HG02571 (cell line): ENCODE measurements at regions not wholly inside any gene's neighbourhood (a gene's known extent, or its start where the extent isn't known, plus 50 kb on each side); places are given as distances from the start of the nearest gene placed in this dataset.
"Not testable (repeated sequence)": the region's sequence is repeated elsewhere in the genome, so short reads cannot be mapped to it uniquely, and the experiment has no call there.

Source experiments
- ATAC-seq: cut with Tn5 transposase; IDR thresholded peaks from one replicate; pipeline ENCODE4 v1.9.1; 2021; ENCODE audit warnings: mild to moderate bottlenecking, moderate library complexity; ENCODE audit not compliant: unreplicated experiment

GRCh38 chr5:90071656-90072055, 337.9 kb downstream of the CETN3 start:
- no peak for ATAC-seq

GRCh38 chr5:90071066-90071465, 338.5 kb downstream of the CETN3 start:
- ATAC-seq = no peak

GRCh38 chr5:90066920-90067319, 342.6 kb downstream of the CETN3 start:
- ATAC-seq = no peak

GRCh38 chr5:90056911-90057705, 352.4 kb downstream of the CETN3 start:
- ATAC-seq = no peak

DNA sequence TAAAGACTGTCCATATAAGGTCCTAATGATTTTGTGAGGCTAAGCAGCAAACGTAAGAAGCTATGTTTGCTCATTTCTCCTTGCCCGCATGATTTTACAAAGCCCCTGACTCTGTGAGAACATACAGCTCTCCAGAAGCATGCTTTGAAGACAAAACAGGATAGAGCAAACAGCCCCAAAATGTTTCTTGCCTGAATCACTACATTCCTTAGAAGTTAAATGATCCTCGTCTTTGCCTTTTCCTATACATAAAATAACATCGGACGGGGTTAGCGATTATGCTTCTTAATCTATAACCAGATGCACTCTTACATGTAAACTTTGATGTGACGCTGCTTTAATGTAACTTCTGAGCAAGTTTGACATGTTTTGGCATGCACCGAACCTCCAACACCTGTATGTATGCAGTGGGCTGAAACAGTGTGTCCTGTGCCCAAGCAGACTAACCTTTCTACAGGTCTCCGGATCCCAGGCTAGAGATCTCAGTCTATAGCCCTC, 353.7 kb downstream of the CETN3 start:
- ATAC-seq = no peak

DNA sequence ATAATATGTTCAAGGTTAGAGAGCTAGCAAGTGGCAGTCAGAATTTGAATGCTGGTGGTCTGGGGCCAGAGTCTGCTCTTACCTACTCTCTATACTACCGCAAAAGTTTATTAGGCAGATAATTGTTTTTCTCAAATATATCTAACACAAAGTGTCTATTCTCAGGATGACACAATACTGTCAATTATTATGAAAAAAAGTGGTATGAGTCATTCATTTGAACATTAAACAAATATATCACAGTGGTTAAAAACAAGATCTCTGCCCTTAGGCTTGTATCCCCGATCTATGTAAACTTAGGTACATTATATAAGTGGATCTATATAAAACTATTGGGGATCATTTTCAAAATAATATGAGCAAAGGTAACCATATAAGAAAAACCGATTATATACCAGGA, 354.9 kb downstream of the CETN3 start:
- ATAC-seq = no peak

DNA sequence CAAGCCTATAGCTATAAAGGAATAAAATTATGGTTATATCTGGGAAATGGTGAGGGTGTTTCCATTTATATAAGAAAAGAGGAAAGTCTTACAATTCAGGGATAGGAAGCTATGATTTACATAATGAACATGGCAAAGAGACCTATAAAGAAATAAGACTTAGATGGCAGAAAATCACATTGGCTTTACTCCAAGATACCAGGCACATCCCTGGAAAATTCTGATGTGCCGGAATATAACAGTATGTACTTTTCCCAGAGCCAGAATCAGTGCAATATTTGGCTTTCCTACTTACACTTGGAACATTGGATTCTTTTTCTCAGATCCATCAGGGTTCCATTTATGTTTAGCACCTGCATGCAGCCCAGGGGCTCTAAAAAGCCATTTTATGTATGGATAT, 357.8 kb downstream of the CETN3 start:
- ATAC-seq = no peak

GRCh38 chr5:90050103-90050502, 359.5 kb downstream of the CETN3 start:
- no peak for ATAC-seq

GRCh38 chr5:90047113-90047512, 362.4 kb downstream of the CETN3 start:
- no peak for ATAC-seq

GRCh38 chr5:90040082-90040481, 369.5 kb downstream of the CETN3 start:
- not testable (repeated sequence) for ATAC-seq

- no peak for ATAC-seq
These were observed 371.9 kb downstream of the CETN3 start for GRCh38 chr5:90037646-90038045.

DNA sequence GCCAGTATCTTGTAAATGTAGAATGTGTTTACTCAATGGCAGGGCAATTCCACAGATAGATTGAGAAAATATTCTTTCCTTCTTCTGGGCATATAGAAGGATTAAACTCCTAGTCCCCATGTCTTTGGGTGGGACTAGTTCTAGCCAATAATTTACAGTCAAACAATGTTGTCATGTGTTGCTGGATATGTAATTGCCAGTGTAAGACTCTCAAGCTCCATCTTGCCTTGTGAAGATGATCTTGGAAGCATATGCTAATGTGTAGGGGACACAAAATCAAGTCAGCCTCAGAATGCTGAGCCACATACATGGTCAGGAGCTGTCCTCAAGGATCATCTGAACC, 386.9 kb downstream of the CETN3 start:
- ATAC-seq = no peak

- ATAC-seq = no peak
These were observed 387.4 kb downstream of the CETN3 start for GRCh38 chr5:90022002-90022710.

DNA sequence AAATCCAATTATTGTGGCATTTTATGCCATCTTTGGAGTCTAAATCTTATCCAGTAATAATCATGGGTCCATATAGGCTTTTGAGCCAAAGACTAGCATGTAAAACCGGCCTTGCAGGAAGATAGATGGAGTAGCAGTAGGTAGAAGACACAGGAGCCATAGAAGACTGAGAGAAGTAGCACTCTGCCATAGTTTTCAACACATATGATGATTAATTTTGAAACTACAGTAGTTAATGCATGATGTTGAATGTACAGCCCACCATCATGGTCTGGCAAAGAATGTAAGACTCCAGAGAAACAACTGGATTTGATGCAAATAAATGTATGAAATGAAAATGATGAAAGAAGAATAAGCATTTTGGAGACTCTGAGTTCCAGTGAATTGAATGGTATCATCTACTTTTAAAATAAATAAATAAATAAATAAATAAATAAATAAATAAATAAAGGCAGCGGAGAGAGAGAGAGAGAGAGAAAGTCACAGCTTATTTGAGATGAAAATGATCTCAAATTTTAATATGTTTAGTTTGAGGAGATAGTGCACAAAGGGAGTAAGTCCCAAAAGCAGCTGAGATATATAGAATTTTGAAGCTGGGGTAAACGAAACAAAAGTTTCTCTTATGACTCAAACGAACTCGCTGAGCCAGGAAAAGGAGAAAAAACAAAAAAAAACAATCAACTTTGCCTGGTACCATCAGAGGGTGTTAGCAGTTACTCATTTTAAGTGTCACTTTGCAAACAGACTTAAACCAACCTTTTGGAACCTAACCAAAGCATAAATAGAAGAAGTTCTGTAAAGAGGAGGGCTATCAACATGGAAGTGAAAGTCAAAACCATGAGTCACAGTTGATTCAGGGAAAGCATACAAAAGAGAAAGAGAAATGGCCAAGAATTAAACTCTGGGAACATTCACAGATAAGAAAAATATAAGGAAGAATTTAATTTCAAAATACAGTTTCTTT, 388.7 kb downstream of the CETN3 start:
- peak; percentile 86 for ATAC-seq

GRCh38 chr5:90017239-90017638, 392.3 kb downstream of the CETN3 start:
- ATAC-seq = no peak

DNA sequence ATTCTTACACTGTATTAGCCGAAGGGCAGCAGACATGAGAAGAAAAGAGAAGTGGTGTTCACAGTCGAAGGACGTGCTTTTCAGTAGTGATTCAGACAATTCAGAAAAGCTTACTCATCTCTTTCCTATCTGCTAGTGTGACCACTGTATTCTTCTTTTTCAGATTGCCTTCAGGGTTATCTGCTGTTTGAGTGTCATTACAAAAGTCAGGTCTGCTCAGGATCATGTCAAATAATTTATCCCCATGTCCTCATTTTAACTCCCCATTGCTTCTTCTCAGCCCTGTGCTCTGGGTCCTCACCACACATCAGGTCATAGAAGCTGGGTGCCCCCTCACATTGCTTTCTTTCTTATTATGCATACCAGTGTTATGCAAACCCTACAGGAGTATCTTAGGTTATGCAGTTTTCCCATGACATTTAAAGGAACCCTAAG, 394.0 kb downstream of the CETN3 start:
- ATAC-seq = peak; percentile 88

DNA sequence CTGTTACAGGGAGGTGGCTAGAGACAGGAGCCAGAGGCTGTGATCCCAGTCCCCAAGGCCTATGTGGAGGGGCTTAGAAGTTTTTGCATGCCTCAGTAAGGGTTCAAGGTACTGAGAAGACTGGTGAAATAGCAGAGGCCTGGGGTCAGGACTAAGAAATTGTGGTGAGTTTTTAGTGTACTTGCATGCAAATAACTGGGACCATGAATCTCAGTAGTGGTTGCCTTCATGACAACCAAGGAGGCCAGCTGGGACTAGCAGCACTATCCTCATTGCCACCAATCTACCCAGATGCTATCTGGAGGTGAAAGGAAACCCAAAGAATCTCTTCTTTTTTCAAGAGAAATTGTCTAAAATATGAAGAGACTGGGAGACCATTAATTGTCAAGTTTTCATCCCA, 395.1 kb downstream of the CETN3 start:
- ATAC-seq = peak; percentile 92

DNA sequence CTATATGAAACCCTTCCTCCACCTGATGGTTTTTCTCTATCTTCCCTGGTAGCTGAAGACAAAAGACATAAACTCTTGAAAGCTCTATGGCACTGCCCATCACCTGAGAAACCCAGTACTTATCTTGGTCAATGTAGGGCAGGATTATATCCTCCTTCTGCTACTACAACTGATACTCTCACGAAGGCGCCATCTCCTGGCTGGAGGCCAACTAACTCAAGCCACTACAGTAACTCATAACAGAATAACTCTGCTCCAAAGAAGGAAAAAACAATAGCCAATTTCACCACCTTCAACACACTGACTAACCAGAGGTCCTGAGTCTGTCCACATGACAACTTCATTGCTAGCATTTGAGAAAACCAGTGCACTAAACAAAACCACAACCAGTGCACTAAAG, 409.2 kb downstream of the CETN3 start:
- no peak for ATAC-seq

DNA sequence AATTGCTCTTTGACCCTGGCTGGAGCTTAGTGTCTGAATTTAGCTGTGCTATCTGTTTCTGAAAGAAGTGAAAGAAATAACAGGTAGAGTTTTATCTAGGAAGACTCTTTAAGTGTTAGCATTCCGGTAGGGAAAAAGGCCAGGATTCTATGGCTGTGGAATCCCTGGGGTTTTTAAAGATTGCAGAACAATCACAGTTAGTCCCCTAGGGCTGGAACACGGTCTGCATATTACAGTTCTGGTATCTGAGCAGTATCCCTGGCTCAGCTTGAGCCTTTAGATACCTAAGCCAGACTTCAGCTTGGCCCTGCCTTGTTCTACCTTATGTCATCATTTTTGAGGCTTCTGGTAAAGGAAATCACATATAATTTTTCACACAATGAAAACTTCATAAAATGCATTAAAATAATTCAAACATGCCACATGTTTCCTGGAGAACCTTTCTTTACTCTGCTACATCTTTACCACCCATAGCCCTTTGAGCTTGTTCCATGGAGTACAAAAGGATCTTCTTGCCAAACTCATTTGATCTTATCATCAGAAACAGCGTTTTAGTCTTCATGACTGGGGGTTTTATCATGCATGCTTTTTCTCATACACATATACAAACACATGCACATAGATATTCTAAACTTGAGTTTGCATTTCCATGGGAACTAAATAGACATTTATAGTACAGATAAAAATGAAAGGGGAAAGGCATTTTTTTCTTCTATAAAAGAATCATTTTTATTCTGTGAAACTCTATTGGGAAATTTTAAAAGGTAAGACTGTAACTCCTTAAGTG, 410.8 kb downstream of the CETN3 start:
- ATAC-seq = no peak

- ATAC-seq = no peak
These were observed 412.7 kb downstream of the CETN3 start for GRCh38 chr5:89996890-89997289.
